ENCODE measurements at regions not wholly inside any gene's neighbourhood (a gene's known extent, or its start where the extent isn't known, plus 50 kb on each side); places are given as distances from the start of the nearest gene placed in this dataset.
"Not testable (repeated sequence)": the region's sequence is repeated elsewhere in the genome, so short reads cannot be mapped to it uniquely, and the experiment has no call there.

GRCh38 chr16:29116207-29116606 is 131.4 kb downstream of the LAT start:
- H3K27me3 Mint-ChIP-seq, H3K9me3 Mint-ChIP-seq, DNase-seq, ATAC-seq: not testable (repeated sequence)
- Mint-ChIP-seq H3K4me1 (peaks cover 57% of the 10 kb centered on the region), H3K27ac (peak overlapping the region in 1 of 2 donors; percentile 71), H3K4me3 (peak overlapping the region in 1 of 2 donors; percentile 26)

GRCh38 chr16:29115802-29116141 is 130.9 kb downstream of the LAT start:
- H3K27ac Mint-ChIP-seq, DNase-seq, H3K27me3 Mint-ChIP-seq, H3K9me3 Mint-ChIP-seq: not testable (repeated sequence)
- peak overlapping the region in 1 of 2 donors; percentile 60 for H3K4me3 Mint-ChIP-seq
- peak; percentile 86 for ATAC-seq
- H3K4me1 Mint-ChIP-seq, result peaks cover 62% of the 10 kb centered on the region

- H3K27me3 Mint-ChIP-seq, H3K9me3 Mint-ChIP-seq: not testable (repeated sequence)
- peak overlapping the region; percentile 55 to 60 for H3K4me3 Mint-ChIP-seq
- peak overlapping the region in 1 of 2 donors; percentile 91 for H3K27ac Mint-ChIP-seq
- peaks cover 62% of the 10 kb centered on the region for H3K4me1 Mint-ChIP-seq
- ATAC-seq (peak; percentile 72), DNase-seq (peak; percentile 22 to 49)
Observed at GRCh38 chr16:29114989-29115801, 130.3 kb downstream of the LAT start.

GRCh38 chr16:29114574-29114973 is 129.7 kb downstream of the LAT start:
- DNase-seq (no peak), ATAC-seq (no peak)
- H3K27ac Mint-ChIP-seq, result no peak overlapping the region
- H3K27me3 Mint-ChIP-seq, result no peaks in the 10 kb centered on the region
- H3K4me3 Mint-ChIP-seq, result no peak overlapping the region
- H3K9me3 Mint-ChIP-seq, result no peaks in the 10 kb centered on the region
- H3K4me1 Mint-ChIP-seq, result peaks cover 62% of the 10 kb centered on the region

GRCh38 chr16:29113446-29113845 is 128.6 kb downstream of the LAT start:
- not testable (repeated sequence) for H3K4me3 Mint-ChIP-seq, H3K27me3 Mint-ChIP-seq, DNase-seq, H3K9me3 Mint-ChIP-seq, H3K27ac Mint-ChIP-seq
- peaks cover 58% of the 10 kb centered on the region for H3K4me1 Mint-ChIP-seq
- peak; percentile 39 for ATAC-seq

GRCh38 chr16:29112755-29113347 is 128.0 kb downstream of the LAT start:
- H3K4me1 Mint-ChIP-seq, result peaks cover 52% of the 10 kb centered on the region

GRCh38 chr16:29111901-29112680 is 127.2 kb downstream of the LAT start:
- H3K27me3 Mint-ChIP-seq, H3K4me3 Mint-ChIP-seq, H3K27ac Mint-ChIP-seq, H3K9me3 Mint-ChIP-seq, DNase-seq, ATAC-seq: not testable (repeated sequence)
- peaks cover 47% of the 10 kb centered on the region for H3K4me1 Mint-ChIP-seq

More at GRCh38 chr16:29112755-29113347, 128.0 kb downstream of the LAT start:
- ATAC-seq (no peak), DNase-seq (no peak)
- H3K9me3 Mint-ChIP-seq, result no peaks in the 10 kb centered on the region
- no peak overlapping the region for H3K27ac Mint-ChIP-seq
- no peaks in the 10 kb centered on the region for H3K27me3 Mint-ChIP-seq
- no peak overlapping the region for H3K4me3 Mint-ChIP-seq

GRCh38 chr16:29111421-29111820 is 126.6 kb downstream of the LAT start:
- H3K9me3 Mint-ChIP-seq, result no peaks in the 10 kb centered on the region
- no peaks in the 10 kb centered on the region for H3K27me3 Mint-ChIP-seq
- peaks cover 40% of the 10 kb centered on the region for H3K4me1 Mint-ChIP-seq
- ATAC-seq, result no peak
- no peak overlapping the region for H3K27ac Mint-ChIP-seq
- DNase-seq, result no peak
- H3K4me3 Mint-ChIP-seq, result no peak overlapping the region

- Mint-ChIP-seq H3K27ac (peak overlapping the region in 1 of 2 donors; percentile 59), H3K4me1 (peaks cover 18% of the 10 kb centered on the region)
- H3K9me3 Mint-ChIP-seq, H3K4me3 Mint-ChIP-seq, H3K27me3 Mint-ChIP-seq, DNase-seq, ATAC-seq: not testable (repeated sequence)
Observed at GRCh38 chr16:29108625-29109169, 123.8 kb downstream of the LAT start.

- H3K27me3 Mint-ChIP-seq, result no peaks in the 10 kb centered on the region
- no peak overlapping the region for H3K27ac Mint-ChIP-seq
- H3K4me3 Mint-ChIP-seq, result no peak overlapping the region
- DNase-seq (no peak), ATAC-seq (no peak)
- no peaks in the 10 kb centered on the region for H3K9me3 Mint-ChIP-seq
- peaks cover 15% of the 10 kb centered on the region for H3K4me1 Mint-ChIP-seq
Observed at GRCh38 chr16:29107299-29107698, 122.4 kb downstream of the LAT start.

GRCh38 chr16:29106259-29106908 is 121.5 kb downstream of the LAT start:
- not testable (repeated sequence) for H3K27ac Mint-ChIP-seq, ATAC-seq

GRCh38 chr16:29104600-29104999 is 119.7 kb downstream of the LAT start:
- not testable (repeated sequence) for ATAC-seq, H3K27me3 Mint-ChIP-seq, DNase-seq

More at GRCh38 chr16:29106259-29106908, 121.5 kb downstream of the LAT start:
- H3K4me1 Mint-ChIP-seq, DNase-seq, H3K9me3 Mint-ChIP-seq, H3K27me3 Mint-ChIP-seq, H3K4me3 Mint-ChIP-seq: not testable (repeated sequence)

GRCh38 chr16:29097965-29098364 is 113.1 kb downstream of the LAT start:
- not testable (repeated sequence) for ATAC-seq, H3K4me1 Mint-ChIP-seq, H3K9me3 Mint-ChIP-seq, DNase-seq, H3K27me3 Mint-ChIP-seq, H3K4me3 Mint-ChIP-seq, H3K27ac Mint-ChIP-seq

More at GRCh38 chr16:29104600-29104999, 119.7 kb downstream of the LAT start:
- not testable (repeated sequence) for H3K4me3 Mint-ChIP-seq, H3K4me1 Mint-ChIP-seq, H3K27ac Mint-ChIP-seq, H3K9me3 Mint-ChIP-seq

- not testable (repeated sequence) for H3K4me1 Mint-ChIP-seq, H3K27ac Mint-ChIP-seq, H3K27me3 Mint-ChIP-seq, DNase-seq, H3K4me3 Mint-ChIP-seq, H3K9me3 Mint-ChIP-seq
- peak; percentile 81 for ATAC-seq
Observed at GRCh38 chr16:29094729-29095624, 110.1 kb downstream of the LAT start.
